WI38 (cell line): ENCODE measurements at regions not wholly inside any gene's neighbourhood (a gene's known extent, or its start where the extent isn't known, plus 50 kb on each side); places are given as distances from the start of the nearest gene placed in this dataset.

Experiments
- H3K4me3 ChIP-seq: 2 replicates; pipeline ENCODE4 v1.5.1; 2011; ENCODE audit warnings: low read depth, mild to moderate bottlenecking, control low read depth, low read length
- CTCF ChIP-seq: IDR thresholded peaks from 2 replicates; pipeline ENCODE4 v1.5.1; 2012; ENCODE audit warnings: low read depth, mild to moderate bottlenecking, control low read depth, low read length

- H3K4me3 ChIP-seq, result no peak overlapping the region
- no peak for TF ChIP-seq CTCF
These were observed 502.8 kb upstream of the PAPPA start for GRCh38 chr9:115650768-115651167.

- H3K4me3 ChIP-seq, result no peak overlapping the region
- TF ChIP-seq CTCF, result no peak
These were observed 502.1 kb upstream of the PAPPA start for GRCh38 chr9:115651461-115651860.

DNA sequence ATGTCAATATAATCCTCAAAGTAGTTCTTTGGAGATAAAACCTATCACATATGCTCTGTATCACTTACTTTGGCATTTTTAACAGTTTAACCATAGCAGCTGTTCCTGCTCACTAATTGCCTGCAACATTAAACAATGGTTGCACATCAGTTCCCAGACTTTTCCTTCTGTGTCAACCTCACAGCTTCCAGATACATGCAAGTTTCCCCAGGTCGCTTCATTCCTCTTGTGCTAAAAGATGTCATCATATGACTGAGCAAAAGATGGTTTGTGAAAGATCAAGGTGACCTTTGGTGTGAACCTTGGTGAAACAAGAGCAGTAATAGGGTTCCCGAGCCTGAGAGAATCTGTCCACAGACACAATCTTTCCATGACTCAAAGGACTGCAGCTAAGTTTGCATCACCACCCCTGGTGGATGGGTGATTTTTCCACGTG lies 500.4 kb upstream of the PAPPA start:
- TF ChIP-seq CTCF, result no peak
- H3K4me3 ChIP-seq, result no peak overlapping the region

DNA sequence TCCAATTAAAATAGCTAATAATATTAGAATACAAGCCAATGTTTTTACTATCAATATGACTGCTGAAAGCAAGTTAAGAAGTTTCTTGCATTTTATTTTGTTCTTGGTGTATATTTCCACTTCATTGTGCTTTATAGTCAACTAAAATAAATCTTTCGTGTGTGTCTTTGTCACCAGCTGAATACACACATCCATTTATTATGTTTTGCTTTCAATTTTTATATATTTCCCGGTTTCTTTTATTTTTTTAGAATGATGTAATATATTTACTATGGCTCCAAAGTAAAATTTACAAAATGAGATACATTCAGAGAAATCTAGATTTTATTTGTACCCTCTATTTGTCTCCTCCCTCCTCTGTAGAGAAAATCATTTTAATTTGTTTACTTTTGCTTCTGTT lies 495.9 kb upstream of the PAPPA start:
- TF ChIP-seq CTCF, result no peak
- H3K4me3 ChIP-seq, result no peak overlapping the region

- no peak overlapping the region for H3K4me3 ChIP-seq
- TF ChIP-seq CTCF, result no peak
These were observed 488.1 kb upstream of the PAPPA start for GRCh38 chr9:115665519-115665918.

- H3K4me3 ChIP-seq, result no peak overlapping the region
- no peak for TF ChIP-seq CTCF
These were observed 485.1 kb upstream of the PAPPA start for GRCh38 chr9:115668521-115668920.

- no peak overlapping the region for H3K4me3 ChIP-seq
These were observed 482.2 kb upstream of the PAPPA start for GRCh38 chr9:115671236-115671962.

More at GRCh38 chr9:115671236-115671962, 482.2 kb upstream of the PAPPA start:
- TF ChIP-seq CTCF, result no peak
